CD1c-positive myeloid dendritic cell (primary cell): ENCODE measurements at regions not wholly inside any gene's neighbourhood (a gene's known extent, or its start where the extent isn't known, plus 50 kb on each side); places are given as distances from the start of the nearest gene placed in this dataset.
"Not testable (repeated sequence)": the region's sequence is repeated elsewhere in the genome, so short reads cannot be mapped to it uniquely, and the experiment has no call there.

ENCODE experiments used
- DNase-seq: peaks from one replicate; pipeline ENCODE4 v3.0.0-alpha.2; 2016; ENCODE audit errors: extremely low spot score

DNA sequence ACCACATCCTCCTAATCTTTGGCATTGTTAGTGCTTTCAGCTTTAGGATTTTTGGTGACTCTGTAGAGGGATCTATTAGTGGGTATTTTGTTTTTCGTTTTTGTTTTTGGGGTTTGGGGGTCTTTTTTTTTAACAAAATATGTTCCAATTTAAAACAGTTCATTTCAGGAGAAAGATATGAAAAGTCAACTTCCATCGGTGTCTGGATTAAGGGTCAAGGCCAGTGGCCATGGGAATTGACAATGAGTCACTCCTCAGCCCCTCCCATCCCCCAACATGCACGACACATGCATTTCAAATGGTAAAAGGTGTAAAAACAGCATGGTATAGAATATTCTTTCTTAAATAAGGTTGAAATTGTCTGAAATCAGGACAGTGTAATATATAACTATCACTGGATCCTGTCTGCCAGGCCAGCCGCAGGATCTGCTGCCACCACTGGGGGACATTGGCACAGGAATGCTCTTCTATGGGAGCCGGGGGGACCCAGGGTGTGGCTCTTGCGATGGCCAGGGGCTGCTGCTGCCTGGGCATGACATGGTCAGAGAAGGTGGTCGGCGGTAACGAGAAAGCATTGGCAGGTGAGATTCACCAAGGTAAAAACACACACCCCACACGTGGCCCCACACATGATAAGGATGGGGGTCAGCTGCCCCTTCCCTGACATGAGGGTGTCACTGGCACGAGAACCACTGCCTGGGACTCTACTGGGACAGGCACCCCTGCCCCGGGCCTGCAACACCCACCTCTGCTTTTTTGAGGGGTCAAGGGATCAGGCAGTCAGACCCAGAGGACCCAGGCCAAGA is 126.2 kb upstream of the KCTD7 start:
- DNase-seq = no peak

DNA sequence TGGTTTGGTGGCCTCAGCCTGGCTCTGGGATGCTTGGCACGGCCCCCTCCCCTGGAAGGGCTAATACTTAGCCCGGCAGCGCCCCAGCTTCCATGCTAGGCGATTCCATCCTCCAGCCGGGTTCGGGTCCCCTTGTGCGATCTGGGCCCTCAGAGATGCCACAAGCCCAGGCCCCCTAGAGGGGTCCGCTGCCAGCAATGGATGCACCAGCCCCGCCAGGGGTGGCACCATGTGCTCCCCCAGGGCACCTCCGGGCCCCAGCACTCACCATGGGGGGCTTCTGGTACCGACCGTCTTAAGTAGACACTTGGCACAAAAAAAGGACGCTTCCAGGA is 125.7 kb upstream of the KCTD7 start:
- no peak for DNase-seq

DNA sequence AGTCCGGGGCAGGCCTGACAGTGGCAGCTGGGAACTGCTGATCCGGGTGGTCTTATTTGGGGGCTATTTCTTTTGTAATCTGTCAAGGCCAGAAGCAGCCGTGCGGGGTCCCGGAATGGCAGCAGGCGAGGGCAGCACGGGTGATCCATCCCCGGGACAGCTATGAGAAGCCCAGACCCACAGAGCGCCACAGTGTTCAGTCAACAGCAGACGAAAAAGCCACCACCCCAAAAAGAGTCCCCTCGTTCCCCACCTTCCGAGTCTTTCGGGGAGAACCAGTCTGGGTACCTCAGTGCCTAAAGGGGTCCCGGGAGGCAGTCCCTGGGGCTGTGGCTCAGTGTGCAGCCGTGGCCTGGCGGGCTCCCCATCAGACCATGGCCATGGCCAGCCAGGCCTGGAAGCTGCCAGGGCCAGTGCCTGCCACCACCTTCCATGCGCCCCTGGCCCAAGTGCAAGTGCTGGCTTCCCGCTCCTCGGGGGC is 125.1 kb upstream of the KCTD7 start:
- DNase-seq = no peak

DNA sequence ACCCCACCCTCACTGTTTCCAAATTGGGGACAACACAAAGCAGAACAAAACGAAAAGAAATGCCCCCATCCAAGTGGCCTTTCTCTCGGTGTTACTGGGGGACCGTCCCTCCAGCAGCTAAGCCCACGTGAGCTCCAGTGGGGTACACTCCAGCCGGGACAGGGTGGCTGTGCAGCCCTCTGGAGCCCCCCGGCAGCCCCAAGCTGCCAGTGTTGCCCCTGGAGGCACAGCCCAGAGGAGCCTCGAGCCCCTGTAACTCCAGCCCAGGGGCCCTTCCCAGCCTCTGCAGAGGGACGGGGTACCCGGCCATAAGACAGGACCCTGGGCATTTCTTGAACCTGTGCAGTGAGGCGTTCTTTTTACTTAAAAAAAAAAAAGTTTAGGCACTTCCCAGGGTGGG is 124.5 kb upstream of the KCTD7 start:
- no peak for DNase-seq

DNA sequence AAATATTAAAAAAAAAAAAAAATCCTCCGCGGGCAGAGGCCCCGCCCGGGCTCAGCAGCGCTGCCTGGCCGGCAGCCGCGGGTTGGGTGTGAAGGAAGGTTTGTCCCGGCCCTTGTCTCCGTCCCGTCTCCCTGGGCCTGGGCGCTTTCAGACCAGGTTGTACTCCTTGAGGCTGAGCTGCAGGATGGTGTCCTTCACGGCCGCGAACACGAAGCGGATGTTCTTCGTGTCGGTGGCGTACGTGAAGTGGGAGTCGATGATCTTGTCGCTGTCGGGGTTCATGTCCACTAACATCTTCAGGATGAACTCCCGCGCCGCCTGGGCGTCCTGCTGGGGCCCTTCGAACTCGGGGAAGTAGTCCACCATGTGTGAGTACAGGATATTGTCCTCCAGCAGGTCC is 123.7 kb upstream of the KCTD7 start:
- no peak for DNase-seq

DNA sequence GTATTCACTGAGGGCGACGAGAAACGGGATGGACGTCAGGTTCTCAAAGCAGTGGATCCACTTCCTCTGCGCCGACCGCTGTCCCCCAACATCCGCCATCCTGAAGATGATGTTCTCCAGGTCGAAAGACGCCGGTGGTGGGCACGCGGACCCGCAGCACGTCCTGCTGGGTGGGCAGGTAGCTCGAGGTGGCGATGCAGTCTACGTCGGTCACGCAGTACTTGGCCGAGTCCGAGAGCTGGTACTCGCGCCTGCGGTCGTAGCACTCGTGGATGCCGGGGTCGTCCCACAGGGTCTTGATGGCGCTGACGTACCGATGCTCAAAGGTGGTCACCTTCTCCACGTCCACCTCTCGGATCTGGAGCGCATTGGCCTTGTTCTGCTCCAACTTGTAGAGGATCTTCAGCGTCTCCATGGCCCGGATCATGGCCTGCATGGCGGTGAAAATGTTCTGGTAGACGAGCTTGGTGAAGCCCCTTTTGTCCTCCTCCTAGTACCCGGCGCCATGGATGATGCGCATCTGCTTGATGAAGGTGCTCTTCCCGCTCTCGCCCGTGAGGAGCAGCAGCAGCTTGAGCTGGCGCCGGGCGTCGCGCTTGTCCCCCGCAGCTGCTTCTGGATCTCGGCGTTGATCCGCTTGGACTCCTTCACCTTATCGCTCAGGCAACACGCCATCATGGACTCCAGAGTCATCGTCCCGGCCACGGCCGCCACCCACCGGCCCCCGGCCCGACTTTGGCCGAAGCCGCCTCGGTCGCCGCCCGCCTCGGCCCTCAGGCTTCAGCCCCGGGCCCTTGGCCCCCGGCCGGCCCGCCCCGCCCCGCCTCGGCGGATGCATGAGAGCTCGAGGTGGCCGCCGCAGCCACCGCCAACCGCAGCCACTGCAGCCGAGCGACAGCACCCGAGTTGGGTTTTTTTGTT is 122.9 kb upstream of the KCTD7 start:
- peak; percentile 23 for DNase-seq

DNA sequence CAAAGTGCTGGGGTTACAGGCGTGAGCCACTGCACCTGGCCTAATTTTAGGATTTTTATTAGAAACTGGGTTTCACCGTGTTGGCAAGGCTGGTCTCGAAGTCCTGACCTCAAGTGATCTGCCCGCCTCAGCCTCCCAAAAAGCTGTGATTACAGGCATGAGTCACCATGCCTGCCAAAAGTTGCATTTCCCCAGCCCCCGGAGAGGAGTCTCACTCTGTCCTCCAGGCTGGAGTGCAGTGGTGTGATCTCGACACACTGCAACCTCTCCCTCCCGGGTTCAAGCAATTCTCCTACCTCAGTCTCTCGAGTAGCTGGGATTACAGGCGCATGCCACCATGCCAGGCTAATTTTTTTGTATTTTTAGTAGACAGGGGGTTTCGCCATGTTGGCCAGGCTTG is 122.0 kb upstream of the KCTD7 start:
- not testable (repeated sequence) for DNase-seq

DNA sequence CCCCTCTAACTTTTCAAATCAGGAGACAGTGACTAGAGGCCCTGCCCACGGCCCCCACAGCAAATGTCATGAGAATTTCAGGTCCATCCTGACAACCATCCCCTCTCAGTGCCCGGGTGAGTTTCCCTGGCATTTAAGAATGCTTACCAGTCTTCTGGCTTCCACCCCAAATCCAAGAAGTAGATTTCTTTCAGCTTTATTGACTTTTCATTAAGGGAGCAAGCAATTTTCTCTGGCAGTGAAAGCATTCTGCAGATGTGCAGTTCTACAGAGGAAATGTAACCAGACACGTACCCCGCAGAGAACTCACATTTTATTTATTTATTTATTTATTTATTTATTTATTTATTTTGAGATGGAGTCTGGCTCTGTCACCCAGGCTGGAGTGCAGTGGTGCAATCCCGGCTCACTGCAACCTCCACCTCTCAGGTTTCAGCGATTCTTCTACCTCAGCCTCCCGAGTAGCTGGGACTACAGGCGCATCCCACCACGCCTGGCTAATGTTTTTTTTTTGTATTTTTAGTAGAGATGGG is 120.9 kb upstream of the KCTD7 start:
- no peak for DNase-seq

DNA sequence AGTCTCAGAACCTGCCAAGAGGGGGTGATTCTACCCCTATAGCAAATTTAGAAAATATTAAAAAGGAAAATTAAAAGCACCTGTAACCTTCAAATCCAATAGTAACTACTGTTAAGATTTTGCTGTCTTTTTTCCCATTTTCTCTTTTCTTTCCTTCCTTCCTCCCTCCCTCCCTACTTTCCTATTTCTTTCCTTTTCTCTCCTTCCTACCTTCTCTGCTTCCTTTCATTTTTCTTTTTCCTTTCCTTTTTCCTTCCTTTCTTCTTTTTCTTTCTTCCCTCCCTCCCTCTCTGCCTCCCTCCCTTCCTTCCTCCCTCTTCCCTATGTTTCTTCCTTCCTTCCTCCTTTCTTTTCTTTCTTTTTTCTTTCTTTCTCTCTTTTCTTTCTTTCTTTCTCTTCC is 120.2 kb upstream of the KCTD7 start:
- DNase-seq = no peak

DNA sequence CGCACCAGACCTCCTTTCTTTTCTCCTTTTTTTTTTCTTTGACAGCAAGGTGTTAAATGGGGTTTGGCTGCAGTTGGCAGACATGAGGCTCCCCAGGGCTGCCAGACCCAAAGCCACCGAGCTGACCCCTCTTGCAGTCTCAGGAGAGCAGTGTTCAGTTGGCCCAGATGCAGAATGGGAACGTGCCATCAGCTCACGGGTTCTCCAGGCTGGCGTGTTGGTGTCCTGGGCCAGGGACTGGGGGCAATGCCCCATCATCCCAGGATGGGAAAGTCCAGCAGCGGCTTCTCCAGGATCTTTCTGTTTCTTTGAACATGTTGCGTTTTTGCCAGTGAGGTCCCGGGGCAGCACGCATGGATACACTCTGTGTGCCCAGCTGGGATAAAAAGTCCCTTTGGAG is 114.6 kb upstream of the KCTD7 start:
- DNase-seq = no peak

DNA sequence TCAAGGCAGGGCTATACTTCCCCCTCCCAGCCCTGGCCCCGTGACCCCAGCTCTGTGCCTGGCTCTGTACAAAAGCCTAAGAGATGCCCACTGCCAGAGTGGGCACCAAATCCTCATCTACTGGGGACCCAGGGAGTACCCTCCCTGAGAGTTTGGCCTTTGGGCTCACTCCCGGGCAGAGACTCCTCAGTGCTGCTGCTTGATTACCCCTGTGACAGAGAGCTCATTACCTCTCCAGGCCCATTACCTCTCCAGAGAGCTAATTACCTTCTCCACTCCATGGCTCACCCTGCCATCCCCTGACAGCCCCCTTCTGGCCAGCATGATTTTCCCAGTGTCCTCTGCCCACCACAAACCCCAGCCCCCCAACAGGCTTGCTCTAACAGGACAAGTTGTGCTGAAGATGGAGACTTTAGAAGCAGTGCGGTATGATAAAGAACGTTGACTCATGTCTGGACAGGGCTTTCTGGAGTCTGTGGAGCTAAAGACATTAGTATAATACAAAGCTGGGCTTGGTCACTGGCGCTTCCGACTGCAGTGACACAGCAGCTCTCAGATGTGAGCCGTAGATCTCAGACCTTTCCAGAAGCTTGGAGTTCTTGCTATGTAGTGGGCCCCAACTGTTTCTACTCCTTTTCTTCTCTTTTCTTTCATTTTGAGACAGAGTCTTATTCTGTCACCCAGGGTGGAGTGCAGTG is 111.3 kb upstream of the KCTD7 start:
- no peak for DNase-seq

DNA sequence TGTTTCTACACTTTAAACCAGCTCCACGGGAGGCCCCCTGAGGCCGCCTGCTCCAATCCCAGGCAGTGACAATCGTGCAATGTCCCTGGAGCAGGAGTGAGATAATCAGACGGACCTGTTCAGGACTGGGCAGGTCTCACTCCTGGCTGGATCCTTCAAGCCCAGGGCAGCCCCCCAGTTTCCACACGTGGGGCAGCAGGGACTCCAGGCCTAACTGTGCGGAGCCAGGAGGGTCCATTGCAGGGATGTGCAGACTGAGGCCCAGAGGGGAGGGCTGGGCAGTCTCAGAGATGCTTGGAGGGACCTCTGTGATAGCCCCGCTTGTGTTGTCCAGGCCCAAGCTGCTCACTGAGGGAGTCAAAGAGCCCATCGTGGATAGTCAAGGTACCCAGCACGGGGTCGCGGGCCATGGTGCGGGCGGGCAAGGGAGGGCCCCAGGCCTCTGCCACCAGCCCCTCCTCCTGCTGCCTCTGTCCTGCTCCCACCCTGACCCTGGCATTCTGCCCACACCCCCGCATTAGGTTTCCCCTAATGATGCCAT is 110.5 kb upstream of the KCTD7 start:
- no peak for DNase-seq

DNA sequence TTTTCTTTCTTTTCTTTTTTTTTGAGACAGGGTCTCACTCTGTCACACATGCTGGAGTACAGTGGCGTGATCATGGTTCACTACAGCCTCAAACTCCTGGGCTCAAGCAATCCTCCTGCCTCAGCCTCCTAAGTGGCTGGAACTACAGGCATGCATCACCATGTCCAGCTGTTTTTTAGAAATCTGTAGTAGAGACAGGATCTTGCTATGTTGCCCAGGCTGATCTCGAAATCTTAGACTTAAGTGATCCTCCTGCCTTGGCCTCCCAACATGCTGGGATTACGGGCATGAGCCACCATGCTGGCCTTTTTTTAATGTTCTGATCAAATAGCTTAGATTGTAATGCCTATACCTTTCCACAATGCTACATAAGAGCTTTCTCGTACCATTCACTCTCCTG is 107.0 kb upstream of the KCTD7 start:
- DNase-seq = no peak

DNA sequence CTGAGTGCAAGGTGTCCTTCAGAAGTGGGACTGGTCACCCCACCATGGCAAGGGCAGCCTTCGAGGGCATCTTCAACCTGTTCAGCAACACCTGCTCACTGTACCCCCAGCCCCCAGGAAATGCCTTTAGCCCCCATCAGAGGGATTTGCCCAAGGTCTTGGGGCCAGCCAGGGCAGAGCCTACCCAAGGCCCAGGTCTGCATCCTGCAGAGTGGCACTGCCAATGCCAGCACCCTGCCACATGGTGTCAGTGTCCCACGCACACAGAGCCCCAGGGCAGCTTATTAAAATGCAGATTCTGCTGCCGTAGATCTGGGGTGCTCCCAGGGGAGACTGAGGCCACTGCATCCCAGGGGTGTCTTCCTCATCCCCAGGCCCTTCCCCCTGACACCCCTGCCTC is 106.2 kb upstream of the KCTD7 start:
- DNase-seq = no peak

DNA sequence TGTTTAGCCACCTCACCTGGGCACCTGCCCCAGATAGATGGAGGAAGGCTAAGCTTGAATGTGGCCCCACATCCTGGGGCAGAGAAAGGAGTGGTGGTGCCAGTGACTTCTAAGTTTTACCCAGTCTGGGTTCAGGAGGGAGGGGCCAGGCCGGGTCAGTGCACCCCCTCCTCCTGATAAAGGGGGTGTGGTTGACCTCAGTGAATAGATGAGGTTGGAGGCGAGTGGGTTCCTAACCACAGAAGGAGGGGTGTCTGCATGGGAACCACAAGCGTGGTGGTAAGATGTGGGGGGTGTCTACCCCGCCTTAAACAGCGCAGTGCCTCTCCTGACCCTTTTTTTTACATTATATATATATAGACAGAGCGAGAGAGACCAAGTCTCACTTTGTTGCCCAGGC is 105.3 kb upstream of the KCTD7 start:
- no peak for DNase-seq

DNA sequence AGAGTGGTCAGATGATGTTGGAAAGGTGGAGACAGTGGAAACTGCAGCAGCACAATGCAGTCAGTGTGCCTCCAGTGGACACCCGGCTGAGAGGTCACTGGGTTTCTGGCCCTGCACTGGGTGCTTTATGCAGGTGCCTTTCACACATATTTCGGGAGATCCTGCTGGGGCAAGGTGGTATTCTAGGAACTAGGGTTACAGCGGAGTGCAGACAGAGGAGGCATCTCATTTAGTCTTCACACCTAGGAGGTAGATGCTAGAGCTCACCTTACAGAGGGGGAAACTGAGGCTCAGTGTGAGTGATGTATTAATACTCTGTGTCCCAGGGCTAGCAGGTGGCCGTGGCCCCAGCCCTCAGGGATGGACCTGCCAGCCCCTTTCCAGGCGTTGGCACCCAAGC is 103.9 kb upstream of the KCTD7 start:
- no peak for DNase-seq

DNA sequence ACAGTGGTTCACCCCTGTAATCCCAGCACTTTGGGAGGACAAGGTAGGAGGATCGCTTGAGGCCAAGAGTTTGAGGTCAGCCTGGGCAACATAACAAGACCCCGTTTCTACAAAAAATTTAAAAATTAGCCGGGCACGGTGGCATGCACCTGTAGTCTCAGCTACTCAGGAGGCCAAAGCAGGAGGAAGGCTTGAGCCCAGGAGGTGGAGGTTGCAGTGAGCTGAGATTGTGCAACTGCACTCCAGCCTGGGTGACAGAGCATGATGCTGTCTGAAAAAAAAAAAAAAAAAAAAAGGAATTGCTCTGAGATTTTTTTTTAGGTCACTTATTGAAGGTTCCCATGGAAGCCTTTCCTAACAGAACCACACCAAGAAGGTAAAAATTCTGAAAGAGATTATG is 101.9 kb upstream of the KCTD7 start:
- DNase-seq = not testable (repeated sequence)

DNA sequence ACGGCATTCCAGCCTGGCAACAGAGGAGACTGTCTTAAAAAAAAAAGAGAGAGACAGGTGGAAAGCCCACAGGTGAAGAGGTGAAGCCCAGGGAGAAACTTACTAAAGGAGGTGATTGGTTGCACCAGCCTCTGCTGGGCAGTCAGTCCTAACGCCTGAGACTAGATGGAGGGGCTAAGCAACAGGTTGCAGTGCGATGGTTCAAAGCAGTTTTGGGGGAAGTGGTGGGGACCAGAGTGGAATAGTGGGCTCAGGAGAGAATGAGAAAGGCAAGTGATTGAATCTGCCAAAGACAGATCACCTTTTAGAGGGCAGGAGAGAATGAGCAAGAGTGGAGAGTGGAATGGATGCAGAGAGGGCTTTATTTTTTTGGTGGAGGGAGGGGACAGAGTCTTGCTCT is 100.0 kb upstream of the KCTD7 start:
- DNase-seq = no peak

DNA sequence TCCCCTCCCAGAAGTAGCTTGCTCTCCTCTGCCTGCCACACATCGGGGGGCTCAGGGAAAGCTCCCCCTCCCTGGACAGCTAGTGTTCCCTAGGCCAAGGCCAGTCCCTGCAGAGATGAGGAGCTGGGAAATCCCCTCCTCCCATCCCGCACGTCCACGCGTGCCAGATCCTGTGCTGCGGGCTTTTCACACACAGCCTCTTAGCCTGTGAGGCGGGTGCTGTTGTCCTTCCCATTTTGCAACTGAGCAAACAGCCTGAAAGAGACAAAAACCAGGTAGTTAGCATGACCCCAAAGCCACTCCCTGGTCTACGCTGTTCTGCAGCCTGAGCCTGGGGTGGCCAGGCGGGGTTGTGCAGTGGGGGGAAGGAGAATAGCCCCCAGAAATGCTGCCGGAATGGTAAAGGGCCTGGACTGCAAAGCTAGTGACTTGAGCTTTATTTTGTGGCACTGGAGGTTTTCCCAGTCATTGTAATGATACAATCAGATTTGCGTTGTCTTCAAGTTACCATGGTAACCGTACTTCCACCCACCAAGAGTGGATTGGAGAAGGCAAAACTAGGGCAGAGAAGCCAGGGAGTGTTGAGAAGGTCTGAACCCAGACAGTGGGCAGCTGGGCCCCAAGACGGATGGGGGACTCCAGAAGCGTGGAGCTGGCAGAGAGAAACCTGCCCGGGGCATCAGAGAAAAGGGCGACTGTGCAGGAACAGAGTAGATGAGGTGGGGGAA is 98.6 kb upstream of the KCTD7 start:
- peak; percentile 2 for DNase-seq

DNA sequence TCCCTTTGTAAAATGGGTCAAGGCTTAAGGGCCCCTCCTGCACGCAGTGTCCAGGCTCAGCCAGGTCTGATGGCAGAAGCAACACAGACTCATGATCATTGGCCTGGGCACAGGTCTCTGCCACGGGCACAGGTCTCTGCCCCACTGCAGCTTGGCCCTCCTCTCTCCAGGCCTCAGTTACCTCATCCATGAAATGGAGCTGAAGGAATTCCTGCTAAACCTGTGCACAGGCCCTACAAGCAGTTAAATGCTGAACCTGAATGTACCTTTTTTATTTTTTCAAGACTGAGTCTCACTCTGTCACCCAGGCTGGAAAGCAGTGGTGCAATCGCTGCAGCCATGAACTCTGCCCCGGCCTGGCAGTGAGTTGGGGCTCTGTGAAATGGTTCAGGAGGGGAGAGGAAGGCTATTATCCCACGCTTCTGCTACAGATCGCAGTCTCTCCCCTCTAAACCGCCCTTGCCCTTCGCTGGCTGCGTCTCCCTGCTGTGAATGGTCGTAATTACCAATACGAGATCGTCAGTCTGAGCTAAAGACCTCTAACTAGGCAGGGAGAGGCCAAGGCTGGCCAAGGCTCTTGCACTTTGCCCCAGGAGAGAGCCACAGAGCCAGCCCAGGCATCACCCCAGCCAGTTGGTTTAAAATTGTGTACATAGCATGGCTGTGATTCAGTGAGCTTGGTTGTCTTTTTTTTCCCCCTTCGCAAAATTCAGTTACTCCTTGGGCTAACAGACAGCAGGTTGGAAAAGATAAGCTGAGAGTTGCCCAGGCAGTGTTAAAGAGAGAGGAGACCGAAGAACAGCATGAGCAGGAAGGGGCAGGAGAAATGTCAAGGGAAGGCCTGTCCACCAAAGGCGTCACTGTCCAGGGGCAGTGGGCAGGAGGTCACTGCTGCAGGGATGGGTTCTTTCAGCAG is 93.0 kb upstream of the KCTD7 start:
- DNase-seq = no peak
